ENCODE measurements at regions not wholly inside any gene's neighbourhood (a gene's known extent, or its start where the extent isn't known, plus 50 kb on each side); places are given as distances from the start of the nearest gene placed in this dataset.
"Not testable (repeated sequence)": the region's sequence is repeated elsewhere in the genome, so short reads cannot be mapped to it uniquely, and the experiment has no call there.

GRCh38 chr7:79778786-79779770 is 325.6 kb upstream of the MAGI2 start:
- DNase-seq (ENCODE audit: low read depth): peak; percentile 99

GRCh38 chr7:79775911-79776310 is 322.4 kb upstream of the MAGI2 start:
- no peak for DNase-seq (ENCODE audit: low read depth)

- peak; percentile 58 for DNase-seq (ENCODE audit: low read depth)
Observed at GRCh38 chr7:79774150-79774549, 320.7 kb upstream of the MAGI2 start.

- no peak for DNase-seq (ENCODE audit: low read depth)
Observed at GRCh38 chr7:79770970-79771369, 317.5 kb upstream of the MAGI2 start.

GRCh38 chr7:79770063-79770462 is 316.6 kb upstream of the MAGI2 start:
- peak; percentile 61 for DNase-seq (ENCODE audit: low read depth)

- not testable (repeated sequence) for DNase-seq (ENCODE audit: low read depth)
Observed at GRCh38 chr7:79767876-79768560, 314.6 kb upstream of the MAGI2 start.

- DNase-seq (ENCODE audit: low read depth): not testable (repeated sequence)
Observed at GRCh38 chr7:79767192-79767591, 313.7 kb upstream of the MAGI2 start.

GRCh38 chr7:79761876-79762429 is 308.5 kb upstream of the MAGI2 start:
- no peak for DNase-seq (ENCODE audit: low read depth)

- not testable (repeated sequence) for DNase-seq (ENCODE audit: low read depth)
Observed at GRCh38 chr7:79750941-79751340, 297.5 kb upstream of the MAGI2 start.

- DNase-seq (ENCODE audit: low read depth): no peak
Observed at GRCh38 chr7:79749856-79750255, 296.4 kb upstream of the MAGI2 start.

GRCh38 chr7:79741684-79742083 is 288.2 kb upstream of the MAGI2 start:
- no peak for DNase-seq (ENCODE audit: low read depth)

- no peak for DNase-seq (ENCODE audit: low read depth)
Observed at GRCh38 chr7:79740076-79740475, 286.6 kb upstream of the MAGI2 start.

- DNase-seq (ENCODE audit: low read depth): not testable (repeated sequence)
Observed at GRCh38 chr7:79739036-79739709, 285.7 kb upstream of the MAGI2 start.

GRCh38 chr7:79736418-79736817 is 283.0 kb upstream of the MAGI2 start:
- DNase-seq (ENCODE audit: low read depth): no peak

- DNase-seq (ENCODE audit: low read depth): no peak
Observed at GRCh38 chr7:79735012-79735411, 281.5 kb upstream of the MAGI2 start.

GRCh38 chr7:79734181-79734580 is 280.7 kb upstream of the MAGI2 start:
- no peak for DNase-seq (ENCODE audit: low read depth)

GRCh38 chr7:79732535-79732934 is 279.1 kb upstream of the MAGI2 start:
- DNase-seq (ENCODE audit: low read depth): no peak

GRCh38 chr7:79730971-79731370 is 277.5 kb upstream of the MAGI2 start:
- no peak for DNase-seq (ENCODE audit: low read depth)

GRCh38 chr7:79723833-79724618 is 270.6 kb upstream of the MAGI2 start:
- DNase-seq (ENCODE audit: low read depth): peak; percentile 50

GRCh38 chr7:79722217-79722616 is 268.8 kb upstream of the MAGI2 start:
- no peak for DNase-seq (ENCODE audit: low read depth)

- no peak for DNase-seq (ENCODE audit: low read depth)
Observed at GRCh38 chr7:79719216-79719615, 265.7 kb upstream of the MAGI2 start.

Data from iris pigment epithelial cell (primary cell).